ENCODE measurements at regions not wholly inside any gene's neighbourhood (a gene's known extent, or its start where the extent isn't known, plus 50 kb on each side); places are given as distances from the start of the nearest gene placed in this dataset.

DNA sequence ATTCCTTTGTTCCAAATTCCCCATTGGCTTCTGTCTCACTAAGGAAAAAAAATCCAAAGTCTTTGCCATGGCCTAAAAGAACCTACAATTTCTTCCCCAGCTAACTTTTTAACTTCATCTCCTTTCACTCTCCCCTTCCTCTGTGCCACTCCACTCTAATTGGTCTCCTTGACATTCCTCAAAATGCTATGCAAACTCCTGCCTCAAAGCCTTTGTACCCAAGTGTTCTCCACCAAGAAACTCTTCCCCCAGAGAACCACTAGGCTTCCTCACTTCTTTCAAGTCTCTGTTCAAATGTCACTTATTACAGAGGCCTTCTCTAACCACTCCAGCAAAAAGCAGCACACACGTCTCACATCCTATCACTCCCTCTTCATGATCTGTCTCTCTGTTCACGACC lies 91.6 kb upstream of the NR4A3 start:
- Histone ChIP-seq H2AK5ac (ENCODE audit: low read depth, low read length) (no peak overlapping the region), H3K79me2 (ENCODE audit: control insufficient read depth in 1 of 2, insufficient read depth in 2 of 2, low read length in 2 of 2) (no peaks in the 10 kb centered on the region), H4K8ac (ENCODE audit: extremely low read depth, insufficient read depth, low read length) (no peak overlapping the region), H3K27me3 (replicated peaks in 1 of 4; ENCODE audit: control insufficient read depth in 3 of 4, extremely low read depth in 1 of 4, insufficient read depth in 3 of 4, low read length in 3 of 4) (no peaks in the 10 kb centered on the region), H2BK15ac (ENCODE audit: low read length) (no peak overlapping the region), H3K4me2 (ENCODE audit: insufficient read depth in 1 of 2, low read depth in 2 of 2, low read length in 2 of 2) (no peak overlapping the region), H3K27ac (ENCODE audit: low read depth, low read length) (no peak overlapping the region), H3K23ac (ENCODE audit: insufficient read length) (no peak overlapping the region), H2BK20ac (ENCODE audit: low read length) (no peak overlapping the region), H2AFZ (ENCODE audit: low read length) (peak overlapping the region; percentile 11; the same call in 1 of the 2 replicates), H3K56ac (replicated peaks; ENCODE audit: insufficient read length, low read depth, low read length) (no peak overlapping the region), H4K91ac (replicated peaks; ENCODE audit: insufficient read length, low read length) (no peak overlapping the region), H2BK120ac (replicated peaks; ENCODE audit: low read depth, low read length) (no peak overlapping the region), H3K4me3 (ENCODE audit: extremely low read depth in 1 of 4, insufficient read depth in 2 of 4, low read depth in 3 of 4, low read length in 4 of 4) (no peak overlapping the region), H3K9me3 (ENCODE audit: insufficient read depth in 2 of 2, low read depth in 1 of 2, low read length in 1 of 2) (no peaks in the 10 kb centered on the region), H4K5ac (ENCODE audit: insufficient read length, low read depth, low read length) (no peak overlapping the region), H3K36me3 (ENCODE audit: control insufficient read depth in 2 of 4, insufficient read depth in 4 of 4, low read length in 3 of 4) (no peaks in the 10 kb centered on the region), H3K18ac (ENCODE audit: extremely low read depth, low read length) (no peak overlapping the region), H3K4ac (replicated peaks; ENCODE audit: insufficient read length, low read depth, low read length) (no peak overlapping the region), H3K4me1 (replicated peaks in 1 of 4; ENCODE audit: control insufficient read depth in 3 of 4, insufficient read depth in 4 of 4, low read length in 3 of 4) (peaks cover 0 to 6% (median 0%) of the 10 kb centered on the region in 4 experiments; a peak in 1 of 7 replicates), H3K79me1 (ENCODE audit: low read depth, low read length) (no peaks in the 10 kb centered on the region), H2BK5ac (ENCODE audit: low read depth, low read length) (no peak overlapping the region), H3K9ac (replicated peaks in 1 of 4; ENCODE audit: extremely low read depth in 1 of 4, low read depth in 3 of 4, low read length in 3 of 4) (no peak overlapping the region), H4K20me1 (replicated peaks in 1 of 2; ENCODE audit: control insufficient read depth in 1 of 2, insufficient read depth in 2 of 2, low read length in 2 of 2) (no peaks in the 10 kb centered on the region), H3K23me2 (ENCODE audit: low read depth, low read length) (no peaks in the 10 kb centered on the region; the same call in 1 of the 2 replicates), H2BK12ac (ENCODE audit: low read depth, low read length) (no peak overlapping the region), H3K14ac (ENCODE audit: insufficient read length) (no peak overlapping the region)
- peak; percentile 39 for FAIRE-seq
- POLR2A ChIA-PET (ENCODE audit: partially characterized antibody): no interaction called here
- DNase-seq (ENCODE audit: low read depth in 1 of 2, low spot score in 2 of 2): no peak
- CTCF ChIA-PET (ENCODE audit: partially characterized antibody): no interaction called here
- 83% methylated on average over 2 of the region's 2 CpGs; no CpG with 5 or more reads in 1 of the 2 experiments for WGBS, 2 experiments (ENCODE audit: extremely low coverage in 1 of 2, insufficient coverage in 1 of 2, insufficient read length in 1 of 2, insufficient replicate concordance in 2 of 2, low coverage in 1 of 2, low lambda C conversion rate in 2 of 2, missing lambda C conversion rate in 1 of 2)
- TF ChIP-seq CTCF (IDR thresholded peaks at IDR 0.05; ENCODE audit: control extremely low read depth in 1 of 3, insufficient read depth in 1 of 3, low read depth in 1 of 3, low read length in 3 of 3) (no peak), JUN (IDR thresholded peaks at IDR 0.05; ENCODE audit: low read depth, low read length) (no peak)
